ENCODE measurements at regions not wholly inside any gene's neighbourhood (a gene's known extent, or its start where the extent isn't known, plus 50 kb on each side); places are given as distances from the start of the nearest gene placed in this dataset.

- DNase-seq: no peak
Measured at GRCh38 chr18:28875059-28875458, 698.1 kb upstream of the CDH2 start.

GRCh38 chr18:28863396-28863795, 686.5 kb upstream of the CDH2 start:
- DNase-seq: no peak

GRCh38 chr18:28858248-28858647, 681.3 kb upstream of the CDH2 start:
- no peak for DNase-seq

- no peak for DNase-seq
Measured at GRCh38 chr18:28855989-28856388, 679.1 kb upstream of the CDH2 start.

- no peak for DNase-seq
Measured at GRCh38 chr18:28855524-28855923, 678.6 kb upstream of the CDH2 start.

- no peak for DNase-seq
Measured at GRCh38 chr18:28854964-28855363, 678.0 kb upstream of the CDH2 start.

GRCh38 chr18:28846958-28847357, 670.0 kb upstream of the CDH2 start:
- no peak for DNase-seq

GRCh38 chr18:28837100-28837499, 660.2 kb upstream of the CDH2 start:
- DNase-seq: no peak

GRCh38 chr18:28834889-28835288, 658.0 kb upstream of the CDH2 start:
- no peak for DNase-seq

- no peak for DNase-seq
Measured at GRCh38 chr18:28831908-28832307, 655.0 kb upstream of the CDH2 start.

GRCh38 chr18:28831476-28831875, 654.5 kb upstream of the CDH2 start:
- DNase-seq: no peak

- no peak for DNase-seq
Measured at GRCh38 chr18:28826107-28826506, 649.2 kb upstream of the CDH2 start.

GRCh38 chr18:28824183-28824574, 647.2 kb upstream of the CDH2 start:
- DNase-seq: no peak

GRCh38 chr18:28823506-28824182, 646.7 kb upstream of the CDH2 start:
- DNase-seq: no peak

GRCh38 chr18:28820353-28820752, 643.4 kb upstream of the CDH2 start:
- no peak for DNase-seq

GRCh38 chr18:28816155-28816554, 639.2 kb upstream of the CDH2 start:
- DNase-seq: no peak

GRCh38 chr18:28814365-28814764, 637.4 kb upstream of the CDH2 start:
- no peak for DNase-seq

GRCh38 chr18:28808373-28808772, 631.4 kb upstream of the CDH2 start:
- DNase-seq: no peak

GRCh38 chr18:28805491-28805890, 628.6 kb upstream of the CDH2 start:
- DNase-seq: no peak

GRCh38 chr18:28804512-28805202, 627.7 kb upstream of the CDH2 start:
- DNase-seq: no peak

- no peak for DNase-seq
Measured at GRCh38 chr18:28802546-28802945, 625.6 kb upstream of the CDH2 start.

- DNase-seq: no peak
Measured at GRCh38 chr18:28801876-28802275, 624.9 kb upstream of the CDH2 start.

GRCh38 chr18:28794459-28795245, 617.7 kb upstream of the CDH2 start:
- no peak for DNase-seq

- DNase-seq: no peak
Measured at GRCh38 chr18:28793901-28794300, 617.0 kb upstream of the CDH2 start.

Data from KG1 (cell line).